ENCODE measurements at regions not wholly inside any gene's neighbourhood (a gene's known extent, or its start where the extent isn't known, plus 50 kb on each side); places are given as distances from the start of the nearest gene placed in this dataset.
"Not testable (repeated sequence)": the region's sequence is repeated elsewhere in the genome, so short reads cannot be mapped to it uniquely, and the experiment has no call there.

DNA sequence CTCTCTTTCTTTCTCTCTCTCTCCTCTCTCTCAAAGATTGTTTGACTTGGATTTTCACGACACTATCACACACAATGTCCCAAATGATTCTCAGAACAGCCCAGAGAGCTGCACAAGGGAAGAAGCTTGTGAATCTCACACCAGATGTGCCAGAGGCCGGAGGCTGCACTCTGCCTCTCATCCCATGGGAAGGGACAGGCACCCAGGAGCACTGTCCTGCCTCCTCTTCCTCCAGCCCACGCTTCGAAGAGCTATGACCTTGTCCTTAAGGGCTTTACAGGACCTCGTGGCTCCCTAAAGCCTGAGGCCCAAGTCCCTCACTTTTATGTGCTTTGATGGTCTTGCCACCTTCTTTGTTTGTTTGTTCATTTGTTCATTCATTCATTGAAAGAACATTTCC is 267.6 kb downstream of the FAM43A start:
- TF ChIP-seq, protein P1, sequence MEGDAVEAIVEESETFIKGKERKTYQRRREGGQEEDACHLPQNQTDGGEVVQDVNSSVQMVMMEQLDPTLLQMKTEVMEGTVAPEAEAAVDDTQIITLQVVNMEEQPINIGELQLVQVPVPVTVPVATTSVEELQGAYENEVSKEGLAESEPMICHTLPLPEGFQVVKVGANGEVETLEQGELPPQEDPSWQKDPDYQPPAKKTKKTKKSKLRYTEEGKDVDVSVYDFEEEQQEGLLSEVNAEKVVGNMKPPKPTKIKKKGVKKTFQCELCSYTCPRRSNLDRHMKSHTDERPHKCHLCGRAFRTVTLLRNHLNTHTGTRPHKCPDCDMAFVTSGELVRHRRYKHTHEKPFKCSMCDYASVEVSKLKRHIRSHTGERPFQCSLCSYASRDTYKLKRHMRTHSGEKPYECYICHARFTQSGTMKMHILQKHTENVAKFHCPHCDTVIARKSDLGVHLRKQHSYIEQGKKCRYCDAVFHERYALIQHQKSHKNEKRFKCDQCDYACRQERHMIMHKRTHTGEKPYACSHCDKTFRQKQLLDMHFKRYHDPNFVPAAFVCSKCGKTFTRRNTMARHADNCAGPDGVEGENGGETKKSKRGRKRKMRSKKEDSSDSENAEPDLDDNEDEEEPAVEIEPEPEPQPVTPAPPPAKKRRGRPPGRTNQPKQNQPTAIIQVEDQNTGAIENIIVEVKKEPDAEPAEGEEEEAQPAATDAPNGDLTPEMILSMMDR (IDR thresholded peaks at IDR 0.05; ENCODE audit: low read depth, low read length) = no peak
- no peak overlapping the region for H3K4me3 ChIP-seq (ENCODE audit: low read depth, low read length)

DNA sequence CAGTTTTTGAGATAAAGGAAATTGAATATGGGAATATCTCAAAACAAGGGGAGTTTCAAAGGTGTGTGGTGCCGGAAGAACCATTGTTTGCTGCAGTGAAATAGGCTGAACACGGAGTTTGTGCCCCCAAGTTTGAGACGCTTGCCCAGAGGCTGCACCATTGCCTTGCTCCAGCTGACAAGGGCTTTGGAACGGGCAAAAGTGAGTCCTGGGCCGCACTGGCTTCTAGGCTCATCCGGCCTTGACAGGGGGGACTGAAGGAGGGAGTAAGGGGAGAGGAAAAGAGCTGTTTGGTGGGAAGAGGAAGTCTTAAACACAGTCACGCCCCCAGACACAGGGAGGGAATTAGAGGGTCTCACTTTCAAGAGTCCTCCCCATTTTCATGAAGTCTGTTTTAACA is 269.9 kb downstream of the FAM43A start:
- TF ChIP-seq, protein P1 (IDR thresholded peaks at IDR 0.05; ENCODE audit: low read depth, low read length) = no peak
- H3K4me3 ChIP-seq (ENCODE audit: low read depth, low read length) = no peak overlapping the region

DNA sequence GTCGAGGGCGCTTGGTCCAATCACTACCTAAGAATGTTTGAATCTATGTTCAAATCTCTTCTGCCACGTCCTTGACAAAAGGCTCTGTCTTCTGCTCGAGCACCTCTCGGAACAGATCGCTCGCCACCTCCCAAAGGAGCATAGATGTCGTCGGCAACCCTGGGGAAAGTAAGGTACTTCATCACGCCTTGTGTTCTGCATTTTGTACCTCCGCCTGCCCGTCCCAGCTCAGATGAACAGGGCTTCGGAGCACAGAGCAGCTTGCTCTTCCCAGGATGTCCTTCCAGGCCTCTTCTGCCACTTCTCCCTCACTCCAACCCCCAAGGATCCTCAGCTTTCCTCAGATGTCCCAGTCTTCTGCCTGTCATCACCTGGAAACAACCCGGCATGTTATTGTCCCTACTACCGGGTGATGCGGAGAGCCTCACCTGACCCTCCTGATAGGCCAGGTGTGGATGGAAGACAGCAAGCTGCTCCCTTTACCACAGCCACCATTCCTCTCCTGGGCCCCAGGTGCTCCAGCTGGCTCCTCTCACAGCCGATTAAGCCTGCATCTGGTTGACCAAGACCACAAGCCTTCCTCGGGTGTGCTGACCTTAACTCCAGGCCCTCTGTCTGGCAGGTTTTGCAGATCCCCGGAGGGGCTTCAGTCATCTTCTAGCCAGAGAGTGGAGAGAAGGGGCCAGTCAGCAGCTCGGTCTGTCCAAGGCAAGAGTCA is 270.5 kb downstream of the FAM43A start:
- TF ChIP-seq, protein P1 (IDR thresholded peaks at IDR 0.05; ENCODE audit: low read depth, low read length) = no peak
- no peak overlapping the region for H3K4me3 ChIP-seq (ENCODE audit: low read depth, low read length)

DNA sequence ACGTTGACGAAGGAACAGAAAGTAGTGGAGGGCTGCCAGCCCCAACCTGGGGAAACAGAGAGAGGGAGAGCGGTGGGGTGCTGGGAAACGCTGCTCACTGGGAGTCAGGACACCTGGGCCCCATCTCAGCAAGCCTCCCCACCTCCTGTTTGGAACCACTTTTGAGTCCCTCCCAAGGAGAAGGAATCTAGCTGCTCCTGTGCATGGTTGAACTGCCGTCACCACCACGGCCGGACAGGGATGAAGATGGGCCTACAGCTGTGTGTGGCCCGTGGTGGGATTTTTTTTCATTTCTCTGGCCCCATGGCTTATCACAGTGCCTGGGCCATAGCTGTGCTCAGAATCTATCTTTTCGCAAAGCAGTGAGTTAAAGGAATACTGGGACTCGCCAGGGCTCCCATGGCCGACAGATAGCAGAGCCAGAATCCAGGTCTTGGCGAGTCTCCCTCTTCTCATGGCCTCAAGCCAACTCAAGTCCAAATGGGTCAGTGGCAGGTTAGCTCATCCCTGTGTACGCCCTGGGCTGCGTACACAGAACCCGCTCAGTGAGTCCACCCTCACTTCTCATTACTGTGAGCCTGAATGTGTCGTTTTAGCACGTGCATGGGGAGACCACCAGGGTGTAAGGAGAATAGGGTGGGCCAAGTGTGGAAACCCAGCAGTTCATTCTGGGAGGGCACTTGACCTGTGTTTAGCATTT is 271.2 kb downstream of the FAM43A start:
- no peak overlapping the region for H3K4me3 ChIP-seq (ENCODE audit: low read depth, low read length)
- TF ChIP-seq, protein P1 (IDR thresholded peaks at IDR 0.05; ENCODE audit: low read depth, low read length) = no peak

DNA sequence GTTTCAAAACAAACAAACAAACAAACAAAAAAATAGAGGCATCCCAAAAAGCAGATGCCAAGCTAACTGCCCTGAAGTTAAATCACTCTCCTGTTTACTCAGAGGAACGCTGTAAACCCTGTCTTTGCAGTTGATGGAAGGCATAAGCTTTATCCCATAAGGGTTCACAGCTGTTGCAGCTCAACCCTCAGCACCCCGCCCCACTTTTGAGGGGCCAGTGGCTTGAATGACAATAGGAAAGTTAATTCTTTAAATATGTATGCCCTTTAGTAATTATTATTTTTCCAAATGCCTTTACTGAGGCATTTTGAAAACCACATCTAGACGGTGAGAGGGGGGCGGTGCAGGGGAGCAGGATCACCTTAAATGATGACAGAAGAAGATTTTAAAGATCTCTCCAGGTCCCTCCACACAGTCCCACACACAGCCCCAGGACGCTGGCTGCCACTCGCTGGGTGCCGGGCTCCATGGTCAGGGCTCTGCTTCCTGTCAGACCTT is 272.1 kb downstream of the FAM43A start:
- H3K4me3 ChIP-seq (ENCODE audit: low read depth, low read length) = no peak overlapping the region
- TF ChIP-seq, protein P1 (IDR thresholded peaks at IDR 0.05; ENCODE audit: low read depth, low read length) = no peak

DNA sequence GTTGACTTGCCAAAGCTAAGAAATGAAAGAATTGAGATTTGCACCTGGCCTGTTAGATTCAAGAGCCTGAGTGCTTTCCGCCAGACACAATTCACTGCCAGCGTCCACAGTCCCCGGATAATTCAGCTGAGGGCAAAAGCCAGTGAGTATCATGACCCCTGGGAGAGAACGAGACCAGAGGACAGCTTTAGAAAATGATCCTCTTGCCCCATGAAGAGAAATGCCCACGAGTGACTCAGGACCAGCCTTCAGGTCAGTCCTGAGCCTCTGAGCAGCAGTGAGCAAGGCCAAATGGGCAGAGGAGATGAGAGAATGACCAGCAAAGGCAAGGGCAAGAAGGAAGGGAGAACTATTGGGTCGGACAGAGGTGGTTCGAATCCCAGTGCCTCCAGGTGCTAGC is 273.5 kb downstream of the FAM43A start:
- no peak overlapping the region for H3K4me3 ChIP-seq (ENCODE audit: low read depth, low read length)
- TF ChIP-seq, protein P1 (IDR thresholded peaks at IDR 0.05; ENCODE audit: low read depth, low read length) = no peak

DNA sequence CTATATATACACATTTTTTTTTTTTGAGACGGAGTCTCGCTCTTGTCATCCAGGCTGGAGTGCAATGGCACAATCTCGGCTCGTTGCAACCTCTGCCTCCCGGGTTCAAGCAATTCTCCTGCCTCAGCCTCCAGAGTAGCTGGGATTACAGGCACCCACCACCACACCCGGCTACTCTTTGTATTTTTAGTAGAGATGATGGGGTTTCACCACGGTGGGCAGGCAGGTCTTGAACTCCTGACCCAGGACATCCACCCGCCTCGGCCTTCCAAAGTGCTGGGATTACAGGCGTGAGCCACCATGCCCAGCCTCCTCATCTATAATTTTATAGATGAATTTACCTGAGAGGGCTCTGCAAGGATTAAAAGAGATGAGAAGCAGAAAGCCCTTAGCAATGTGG is 274.0 kb downstream of the FAM43A start:
- H3K4me3 ChIP-seq (ENCODE audit: low read depth, low read length) = not testable (repeated sequence)
